ENCODE measurements at regions not wholly inside any gene's neighbourhood (a gene's known extent, or its start where the extent isn't known, plus 50 kb on each side); places are given as distances from the start of the nearest gene placed in this dataset.

GRCh38 chr20:47872341-47872740, 87.1 kb upstream of the SULF2 start:
- no peak overlapping the region for H3K27ac ChIP-seq
- H3K9me3 ChIP-seq (ENCODE audit: severe bottlenecking): no peaks in the 10 kb centered on the region
- DNase-seq: no peak
- no peak for TF ChIP-seq CTCF (IDR thresholded peaks at IDR 0.05; ENCODE audit: low read depth, low read length)
- no peak overlapping the region for H3K4me3 ChIP-seq (ENCODE audit: low read depth, low read length)
- H3K36me3 ChIP-seq: no peaks in the 10 kb centered on the region
- no peaks in the 10 kb centered on the region for H3K27me3 ChIP-seq (ENCODE audit: insufficient read depth, low read depth, severe bottlenecking)

DNA sequence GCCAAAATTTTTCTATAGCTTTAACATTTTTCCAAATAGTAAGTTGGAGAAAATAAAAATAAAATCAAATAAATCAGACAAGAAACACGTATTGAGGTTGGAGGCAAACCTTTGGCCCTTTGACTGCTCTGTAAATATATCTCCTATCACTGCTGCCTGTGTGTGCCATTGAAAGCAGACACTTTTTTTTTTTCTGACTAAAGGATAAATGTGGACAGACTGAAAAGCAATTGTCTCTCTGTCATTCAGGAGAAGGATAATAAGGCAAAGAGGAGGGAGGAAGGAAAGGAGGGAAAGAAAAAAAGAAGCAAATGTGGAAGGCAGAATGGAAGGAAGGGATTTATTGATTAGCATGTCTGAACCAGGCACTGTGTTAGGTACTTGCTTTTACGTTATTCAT, 85.2 kb upstream of the SULF2 start:
- H3K27me3 ChIP-seq (ENCODE audit: insufficient read depth, low read depth, severe bottlenecking): no peaks in the 10 kb centered on the region

GRCh38 chr20:47868744-47869143, 83.5 kb upstream of the SULF2 start:
- Histone ChIP-seq H3K4me3 (ENCODE audit: low read depth, low read length) (no peak overlapping the region), H3K27me3 (ENCODE audit: insufficient read depth, low read depth, severe bottlenecking) (no peaks in the 10 kb centered on the region), H3K9me3 (ENCODE audit: severe bottlenecking) (no peaks in the 10 kb centered on the region), H3K27ac (no peak overlapping the region), H3K36me3 (no peaks in the 10 kb centered on the region)
- TF ChIP-seq CTCF (IDR thresholded peaks at IDR 0.05; ENCODE audit: low read depth, low read length): no peak
- no peak for DNase-seq

More for the DNA sequence above, 85.2 kb upstream of the SULF2 start:
- no peak for TF ChIP-seq CTCF (IDR thresholded peaks at IDR 0.05; ENCODE audit: low read depth, low read length)
- H3K36me3 ChIP-seq: no peaks in the 10 kb centered on the region
- H3K27ac ChIP-seq: no peak overlapping the region
- no peaks in the 10 kb centered on the region for H3K9me3 ChIP-seq (ENCODE audit: severe bottlenecking)
- DNase-seq: no peak
- H3K4me3 ChIP-seq (ENCODE audit: low read depth, low read length): no peak overlapping the region

- DNase-seq: no peak
- TF ChIP-seq CTCF (IDR thresholded peaks at IDR 0.05; ENCODE audit: low read depth, low read length): no peak
- H3K27me3 ChIP-seq (ENCODE audit: insufficient read depth, low read depth, severe bottlenecking): no peaks in the 10 kb centered on the region
Measured at GRCh38 chr20:47868236-47868635, 83.0 kb upstream of the SULF2 start.

DNA sequence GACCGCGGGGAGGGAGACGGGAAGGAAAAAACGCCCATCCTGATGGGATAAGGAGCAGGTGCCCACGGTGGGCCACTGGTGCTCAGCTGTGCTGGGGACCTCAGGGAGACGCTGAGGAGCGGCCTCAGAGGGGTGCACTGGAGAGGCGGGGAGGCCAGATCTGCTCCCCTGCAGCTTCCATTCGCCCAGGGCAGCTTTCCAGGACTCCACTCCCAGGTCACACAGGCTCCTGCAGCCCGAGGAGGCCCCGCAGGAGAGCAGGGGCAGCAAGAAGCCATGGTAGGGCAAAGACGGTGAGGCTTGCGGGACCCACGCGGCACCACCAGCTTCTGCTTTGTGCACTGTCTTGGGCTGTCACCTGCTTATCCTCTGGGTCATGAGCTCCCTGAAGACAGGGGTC, 82.5 kb upstream of the SULF2 start:
- TF ChIP-seq CTCF (IDR thresholded peaks at IDR 0.05; ENCODE audit: low read depth, low read length): no peak

More at GRCh38 chr20:47868236-47868635, 83.0 kb upstream of the SULF2 start:
- H3K36me3 ChIP-seq: no peaks in the 10 kb centered on the region
- H3K27ac ChIP-seq: no peak overlapping the region
- H3K4me3 ChIP-seq (ENCODE audit: low read depth, low read length): no peak overlapping the region
- peaks cover under 1% of the 10 kb centered on the region for H3K9me3 ChIP-seq (ENCODE audit: severe bottlenecking)

DNA sequence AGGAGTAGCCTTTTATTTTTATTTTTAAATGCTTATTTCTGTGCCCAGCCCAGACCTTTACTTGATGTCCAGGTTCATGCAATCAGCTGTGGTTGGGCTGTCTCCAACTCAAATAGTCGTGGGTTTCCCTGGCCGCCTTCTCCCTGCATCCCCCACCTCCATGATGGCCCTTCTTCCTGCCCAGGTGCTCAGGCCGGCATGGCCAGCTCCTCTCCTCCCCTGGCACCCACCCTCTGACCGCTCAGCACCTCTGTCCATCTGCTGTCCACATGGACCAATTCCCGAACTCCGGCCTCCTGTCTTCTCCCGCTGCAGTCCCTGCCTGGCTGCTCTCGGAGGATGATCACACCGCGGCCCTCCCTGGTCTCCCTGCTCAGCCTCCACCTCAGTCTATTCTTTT, 81.2 kb upstream of the SULF2 start:
- no peak for DNase-seq
- Histone ChIP-seq H3K27ac (no peak overlapping the region), H3K4me3 (ENCODE audit: low read depth, low read length) (no peak overlapping the region), H3K9me3 (ENCODE audit: severe bottlenecking) (peaks cover 9% of the 10 kb centered on the region), H3K27me3 (ENCODE audit: insufficient read depth, low read depth, severe bottlenecking) (no peaks in the 10 kb centered on the region), H3K36me3 (no peaks in the 10 kb centered on the region)
- TF ChIP-seq CTCF (IDR thresholded peaks at IDR 0.05; ENCODE audit: low read depth, low read length): no peak

More for the DNA sequence above, 82.5 kb upstream of the SULF2 start:
- Histone ChIP-seq H3K27ac (no peak overlapping the region), H3K4me3 (ENCODE audit: low read depth, low read length) (no peak overlapping the region), H3K9me3 (ENCODE audit: severe bottlenecking) (peaks cover 4% of the 10 kb centered on the region), H3K27me3 (ENCODE audit: insufficient read depth, low read depth, severe bottlenecking) (no peaks in the 10 kb centered on the region), H3K36me3 (no peaks in the 10 kb centered on the region)
- no peak for DNase-seq

Measured in WERI-Rb-1 (cell line).